ENCODE measurements at regions not wholly inside any gene's neighbourhood (a gene's known extent, or its start where the extent isn't known, plus 50 kb on each side); places are given as distances from the start of the nearest gene placed in this dataset.

DNA sequence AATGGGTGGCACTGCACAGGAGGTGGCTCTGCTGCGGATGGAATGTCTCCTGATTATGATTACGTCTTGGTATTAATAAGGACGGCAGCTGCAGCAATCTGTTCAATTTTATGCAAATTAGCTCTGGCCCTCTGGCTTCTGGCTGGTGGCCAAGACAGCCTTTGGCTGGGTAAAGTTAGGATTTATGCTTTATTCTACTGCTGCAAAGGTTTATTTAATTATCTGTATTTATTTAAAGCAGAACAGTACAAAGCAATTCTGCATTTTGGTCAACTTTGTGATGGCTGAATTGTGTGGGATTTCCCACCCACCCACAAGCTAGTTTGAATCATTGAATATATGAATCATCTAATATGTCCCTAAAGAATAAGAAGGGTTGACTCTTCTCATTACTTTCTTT lies 745.6 kb upstream of the FAM241A start:
- TF ChIP-seq EZH2 (IDR thresholded peaks at IDR 0.05; ENCODE audit: borderline replicate concordance, insufficient read depth, low read depth, low read length, poor library complexity, severe bottlenecking) = no peak
- TF ChIP-seq, protein P1, sequence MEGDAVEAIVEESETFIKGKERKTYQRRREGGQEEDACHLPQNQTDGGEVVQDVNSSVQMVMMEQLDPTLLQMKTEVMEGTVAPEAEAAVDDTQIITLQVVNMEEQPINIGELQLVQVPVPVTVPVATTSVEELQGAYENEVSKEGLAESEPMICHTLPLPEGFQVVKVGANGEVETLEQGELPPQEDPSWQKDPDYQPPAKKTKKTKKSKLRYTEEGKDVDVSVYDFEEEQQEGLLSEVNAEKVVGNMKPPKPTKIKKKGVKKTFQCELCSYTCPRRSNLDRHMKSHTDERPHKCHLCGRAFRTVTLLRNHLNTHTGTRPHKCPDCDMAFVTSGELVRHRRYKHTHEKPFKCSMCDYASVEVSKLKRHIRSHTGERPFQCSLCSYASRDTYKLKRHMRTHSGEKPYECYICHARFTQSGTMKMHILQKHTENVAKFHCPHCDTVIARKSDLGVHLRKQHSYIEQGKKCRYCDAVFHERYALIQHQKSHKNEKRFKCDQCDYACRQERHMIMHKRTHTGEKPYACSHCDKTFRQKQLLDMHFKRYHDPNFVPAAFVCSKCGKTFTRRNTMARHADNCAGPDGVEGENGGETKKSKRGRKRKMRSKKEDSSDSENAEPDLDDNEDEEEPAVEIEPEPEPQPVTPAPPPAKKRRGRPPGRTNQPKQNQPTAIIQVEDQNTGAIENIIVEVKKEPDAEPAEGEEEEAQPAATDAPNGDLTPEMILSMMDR (IDR thresholded peaks at IDR 0.05) = no peak

Data from B cell (primary cell).